Activated CD4-positive, alpha-beta T cell treated with anti-CD3 and anti-CD28 coated beads, Interleukin-2, amount 10 ng/mL, durations not matched to agents 7 days and 5 days (primary cell): ENCODE measurements at regions not wholly inside any gene's neighbourhood (a gene's known extent, or its start where the extent isn't known, plus 50 kb on each side); places are given as distances from the start of the nearest gene placed in this dataset.
"Not testable (repeated sequence)": the region's sequence is repeated elsewhere in the genome, so short reads cannot be mapped to it uniquely, and the experiment has no call there.

Experiments
- CTCF ChIA-PET: fragments of 350-600 bp; sonication (Branson Sonifier 250); formaldehyde crosslinking; loops from one replicate; lab custom pipeline; 2021; ENCODE audit warnings: antibody characterized with exemption; lab: Charles Lee
- POLR2A ChIA-PET: fragments of 350-600 bp; sonication (Branson Sonifier 250); formaldehyde crosslinking; loops from one replicate; lab custom pipeline; 2021; ENCODE audit warnings: antibody characterized with exemption; lab: Charles Lee
- DNase-seq: peaks from one replicate; pipeline ENCODE4 v3.0.0-alpha.2; 2020
- H3K27ac Mint-ChIP-seq: one replicate; pipeline ENCODE4 v1.8.0; 2021; ENCODE audit warnings: mild to moderate bottlenecking, moderate library complexity, mixed read lengths
- H3K27me3 Mint-ChIP-seq: one replicate; pipeline ENCODE4 v1.8.0; 2021; ENCODE audit warnings: mixed read lengths
- H3K36me3 Mint-ChIP-seq: one replicate; pipeline ENCODE4 v1.8.0; 2021; ENCODE audit warnings: low read depth, mixed read lengths
- H3K4me1 Mint-ChIP-seq: one replicate; pipeline ENCODE4 v1.8.0; 2021; ENCODE audit warnings: mixed read lengths
- H3K4me3 Mint-ChIP-seq: one replicate; pipeline ENCODE4 v1.8.0; 2021; ENCODE audit warnings: mild to moderate bottlenecking, moderate library complexity, mixed read lengths
- H3K9me3 Mint-ChIP-seq: one replicate; pipeline ENCODE4 v1.8.0; 2021; ENCODE audit warnings: mixed read lengths

GRCh38 chr2:111532682-111533556 is 351.1 kb downstream of the ANAPC1 start:
- DNase-seq: peak; percentile 24
- H3K36me3 Mint-ChIP-seq, CTCF ChIA-PET, H3K27me3 Mint-ChIP-seq, H3K9me3 Mint-ChIP-seq, POLR2A ChIA-PET: not testable (repeated sequence)
- Mint-ChIP-seq H3K4me3 (peak overlapping the region; percentile 65), H3K27ac (peak overlapping the region; percentile 95), H3K4me1 (peaks cover 45% of the 10 kb centered on the region)

GRCh38 chr2:111533557-111534247 is 350.3 kb downstream of the ANAPC1 start:
- DNase-seq, CTCF ChIA-PET, H3K9me3 Mint-ChIP-seq, H3K27me3 Mint-ChIP-seq, POLR2A ChIA-PET, H3K36me3 Mint-ChIP-seq: not testable (repeated sequence)
- Mint-ChIP-seq H3K27ac (peak overlapping the region; percentile 91), H3K4me1 (peaks cover 42% of the 10 kb centered on the region), H3K4me3 (peak overlapping the region; percentile 19)

GRCh38 chr2:111534910-111535352 is 349.1 kb downstream of the ANAPC1 start:
- DNase-seq: no peak
- Mint-ChIP-seq H3K4me1 (peaks cover 42% of the 10 kb centered on the region), H3K27ac (peak overlapping the region; percentile 89), H3K36me3 (peaks cover 4% of the 10 kb centered on the region), H3K9me3 (peaks cover 7% of the 10 kb centered on the region), H3K4me3 (peak overlapping the region; percentile 12), H3K27me3 (no peaks in the 10 kb centered on the region)
- CTCF ChIA-PET: no interaction called here
- POLR2A ChIA-PET: no interaction called here

GRCh38 chr2:111535404-111535803 is 348.6 kb downstream of the ANAPC1 start:
- H3K4me3 Mint-ChIP-seq: no peak overlapping the region
- no peaks in the 10 kb centered on the region for H3K27me3 Mint-ChIP-seq
- H3K27ac Mint-ChIP-seq: peak overlapping the region; percentile 89
- DNase-seq: no peak
- ChIA-PET POLR2A (no interaction called here), CTCF (interaction anchor here (0.6 kb wide), 1 partner anchor 638 kb away, joined by 3 read pairs; no protein-coding TSS in a partner anchor)
- peaks cover 7% of the 10 kb centered on the region for H3K9me3 Mint-ChIP-seq
- H3K4me1 Mint-ChIP-seq: peaks cover 40% of the 10 kb centered on the region
- H3K36me3 Mint-ChIP-seq: peaks cover 4% of the 10 kb centered on the region

- no peaks in the 10 kb centered on the region for H3K27me3 Mint-ChIP-seq
- peaks cover 4% of the 10 kb centered on the region for H3K36me3 Mint-ChIP-seq
- peak overlapping the region; percentile 20 for H3K27ac Mint-ChIP-seq
- H3K4me1 Mint-ChIP-seq: peaks cover 39% of the 10 kb centered on the region
- CTCF ChIA-PET: no interaction called here
- H3K9me3 Mint-ChIP-seq: peaks cover 7% of the 10 kb centered on the region
- POLR2A ChIA-PET: no interaction called here
- no peak for DNase-seq
- no peak overlapping the region for H3K4me3 Mint-ChIP-seq
These were observed 346.8 kb downstream of the ANAPC1 start for GRCh38 chr2:111537078-111537655.

- H3K27ac Mint-ChIP-seq, H3K27me3 Mint-ChIP-seq, CTCF ChIA-PET, H3K4me3 Mint-ChIP-seq, POLR2A ChIA-PET, DNase-seq, H3K36me3 Mint-ChIP-seq: not testable (repeated sequence)
- H3K4me1 Mint-ChIP-seq: peaks cover 22% of the 10 kb centered on the region
- peaks cover 11% of the 10 kb centered on the region for H3K9me3 Mint-ChIP-seq
These were observed 344.0 kb downstream of the ANAPC1 start for GRCh38 chr2:111539991-111540390.

GRCh38 chr2:111542120-111542774 is 341.7 kb downstream of the ANAPC1 start:
- H3K27me3 Mint-ChIP-seq, H3K9me3 Mint-ChIP-seq, H3K36me3 Mint-ChIP-seq, H3K4me1 Mint-ChIP-seq, DNase-seq, H3K27ac Mint-ChIP-seq, POLR2A ChIA-PET, H3K4me3 Mint-ChIP-seq, CTCF ChIA-PET: not testable (repeated sequence)

- DNase-seq, H3K36me3 Mint-ChIP-seq, H3K9me3 Mint-ChIP-seq, POLR2A ChIA-PET, H3K4me1 Mint-ChIP-seq, H3K27me3 Mint-ChIP-seq, CTCF ChIA-PET, H3K27ac Mint-ChIP-seq, H3K4me3 Mint-ChIP-seq: not testable (repeated sequence)
These were observed 340.0 kb downstream of the ANAPC1 start for GRCh38 chr2:111544006-111544405.

GRCh38 chr2:111545723-111546431 is 338.1 kb downstream of the ANAPC1 start:
- H3K9me3 Mint-ChIP-seq, H3K27me3 Mint-ChIP-seq, DNase-seq, H3K27ac Mint-ChIP-seq, H3K4me3 Mint-ChIP-seq, H3K36me3 Mint-ChIP-seq, H3K4me1 Mint-ChIP-seq, POLR2A ChIA-PET, CTCF ChIA-PET: not testable (repeated sequence)

- H3K36me3 Mint-ChIP-seq, H3K9me3 Mint-ChIP-seq, CTCF ChIA-PET, H3K27ac Mint-ChIP-seq, H3K4me1 Mint-ChIP-seq, POLR2A ChIA-PET, H3K27me3 Mint-ChIP-seq, H3K4me3 Mint-ChIP-seq, DNase-seq: not testable (repeated sequence)
These were observed 337.4 kb downstream of the ANAPC1 start for GRCh38 chr2:111546578-111546977.

GRCh38 chr2:111549174-111549573 is 334.8 kb downstream of the ANAPC1 start:
- POLR2A ChIA-PET, H3K9me3 Mint-ChIP-seq, H3K4me1 Mint-ChIP-seq, H3K27me3 Mint-ChIP-seq, H3K4me3 Mint-ChIP-seq, DNase-seq, CTCF ChIA-PET, H3K27ac Mint-ChIP-seq, H3K36me3 Mint-ChIP-seq: not testable (repeated sequence)

- H3K4me3 Mint-ChIP-seq, H3K27ac Mint-ChIP-seq, H3K9me3 Mint-ChIP-seq, H3K36me3 Mint-ChIP-seq, DNase-seq, H3K4me1 Mint-ChIP-seq, H3K27me3 Mint-ChIP-seq, POLR2A ChIA-PET, CTCF ChIA-PET: not testable (repeated sequence)
These were observed 332.6 kb downstream of the ANAPC1 start for GRCh38 chr2:111551428-111551827.
